ENCODE measurements at regions not wholly inside any gene's neighbourhood (a gene's known extent, or its start where the extent isn't known, plus 50 kb on each side); places are given as distances from the start of the nearest gene placed in this dataset.

GRCh38 chr1:47708019-47708535, 270.2 kb downstream of the FOXD2 start:
- Histone ChIP-seq H3K23ac (ENCODE audit: insufficient read length, low read depth, low read length) (no peak overlapping the region), H3K14ac (ENCODE audit: insufficient read depth, low read length) (no peak overlapping the region), H3K79me2 (ENCODE audit: insufficient read depth, low read length) (no peaks in the 10 kb centered on the region), H4K5ac (ENCODE audit: insufficient read length, low read depth, low read length) (no peak overlapping the region), H3K9me3 (ENCODE audit: control insufficient read depth, low read depth, low read length) (no peaks in the 10 kb centered on the region), H2BK15ac (ENCODE audit: low read depth, low read length) (no peak overlapping the region), H3K23me2 (ENCODE audit: insufficient read length, low read depth, low read length, poor library complexity, severe bottlenecking) (peaks cover 20% of the 10 kb centered on the region), H2BK120ac (ENCODE audit: low read depth, low read length, poor library complexity, severe bottlenecking) (no peak overlapping the region), H3K27ac (ENCODE audit: insufficient read length, low read depth, low read length) (no peak overlapping the region), H3K79me1 (ENCODE audit: insufficient read depth, low read depth, low read length, poor library complexity, severe bottlenecking) (no peaks in the 10 kb centered on the region), H4K20me1 (ENCODE audit: control insufficient read depth, insufficient read depth, insufficient read length) (no peaks in the 10 kb centered on the region), H3K9ac (ENCODE audit: extremely low read depth, insufficient read length, low read length) (no peak overlapping the region), H3K18ac (ENCODE audit: insufficient read length, low read depth, low read length) (no peak overlapping the region), H3K4ac (ENCODE audit: low read depth, low read length) (no peak overlapping the region), H3K4me1 (ENCODE audit: insufficient read depth, low read length) (no peaks in the 10 kb centered on the region), H4K91ac (ENCODE audit: insufficient read length, low read depth, low read length) (no peak overlapping the region), H3K56ac (ENCODE audit: insufficient read length, low read depth, low read length) (no peak overlapping the region), H2AFZ (ENCODE audit: low read length) (no peak overlapping the region), H3K27me3 (ENCODE audit: insufficient read depth, low read length) (peaks cover 59% of the 10 kb centered on the region), H4K8ac (replicated peaks; ENCODE audit: insufficient read length, low read depth, low read length) (no peak overlapping the region), H2AK5ac (ENCODE audit: insufficient read length, low read length) (no peak overlapping the region), H2BK5ac (ENCODE audit: insufficient read length, low read length) (no peak overlapping the region), H3K4me2 (ENCODE audit: insufficient read depth, insufficient read length, low read length) (peak overlapping the region; percentile 18), H2BK12ac (ENCODE audit: insufficient read length, low read depth, low read length) (no peak overlapping the region), H3T11ph (ENCODE audit: low read length) (no peak overlapping the region), H2BK20ac (ENCODE audit: low read depth, low read length, poor library complexity, severe bottlenecking) (no peak overlapping the region)
- no peaks in the 10 kb centered on the region for H3K9me3 Mint-ChIP-seq
- H3K4me1 Mint-ChIP-seq = peaks cover 15 to 27% of the 10 kb centered on the region in 2 experiments
- no peak for TF ChIP-seq CTCF (conservative IDR thresholded peaks at IDR 0.05)
- WGBS (ENCODE audit: extremely low coverage, insufficient read length, low lambda C conversion rate) = no CpG with 5 or more reads among the region's 21 CpGs
- peak overlapping the region; percentile 21 to 79; a peak in 4 of 5 replicates for H3K4me3 Mint-ChIP-seq
- H3K27ac Mint-ChIP-seq = no peak overlapping the region
- DNase-seq = no peak
- no peaks in the 10 kb centered on the region; a peak in 1 of 7 replicates for H3K36me3 Mint-ChIP-seq (ENCODE audit: insufficient read depth in 1 of 3, low read depth in 3 of 3)
- H3K27me3 Mint-ChIP-seq (ENCODE audit: low read depth) = peaks cover 99% of the 10 kb centered on the region

Data from H9 (cell line).